Glomerular visceral epithelial cell (primary cell): ENCODE measurements at regions not wholly inside any gene's neighbourhood (a gene's known extent, or its start where the extent isn't known, plus 50 kb on each side); places are given as distances from the start of the nearest gene placed in this dataset.

Experiments
- DNase-seq: peaks from one replicate; pipeline ENCODE4 v3.0.0-alpha.2; 2016; ENCODE audit errors: extremely low spot score

DNA sequence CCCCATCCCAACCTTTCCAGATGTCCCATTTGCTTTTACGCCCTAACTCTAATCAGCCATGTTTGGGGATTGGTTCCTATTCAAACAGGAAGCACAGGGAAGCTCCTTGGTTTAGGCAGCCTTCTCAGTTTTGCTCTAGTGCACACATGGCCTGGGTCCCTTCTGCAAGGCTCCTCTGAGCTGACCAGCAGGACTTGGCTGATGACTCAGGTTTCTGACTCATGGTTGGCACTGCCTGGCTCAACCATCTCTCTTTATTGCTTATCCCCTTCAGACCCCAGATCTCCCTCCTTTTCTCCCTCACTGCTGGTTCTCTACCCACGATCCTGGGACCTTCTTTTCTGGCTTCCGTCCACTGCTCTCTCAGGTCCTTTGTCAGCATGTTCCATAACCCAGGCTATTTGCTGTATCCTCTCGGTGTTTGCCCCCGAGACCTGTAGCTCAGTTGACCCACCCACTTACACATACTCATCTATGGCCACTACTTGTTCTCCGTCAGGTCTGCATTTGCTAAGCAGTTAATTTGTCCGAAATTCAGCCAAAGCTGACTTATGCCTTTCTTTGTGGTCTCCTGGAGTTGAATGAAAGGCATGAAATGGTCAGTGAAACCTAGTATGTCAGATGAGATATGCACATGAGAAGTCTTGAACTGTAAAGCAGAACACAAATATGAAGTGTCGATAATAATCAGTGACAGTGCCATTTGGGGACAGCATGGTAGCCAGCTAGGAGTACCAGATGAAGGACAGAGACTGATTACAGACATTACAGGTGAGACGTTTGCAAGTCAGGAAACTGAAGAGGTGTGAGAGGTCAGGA, 323.5 kb upstream of the ROPN1 start:
- peak; percentile 88 for DNase-seq

DNA sequence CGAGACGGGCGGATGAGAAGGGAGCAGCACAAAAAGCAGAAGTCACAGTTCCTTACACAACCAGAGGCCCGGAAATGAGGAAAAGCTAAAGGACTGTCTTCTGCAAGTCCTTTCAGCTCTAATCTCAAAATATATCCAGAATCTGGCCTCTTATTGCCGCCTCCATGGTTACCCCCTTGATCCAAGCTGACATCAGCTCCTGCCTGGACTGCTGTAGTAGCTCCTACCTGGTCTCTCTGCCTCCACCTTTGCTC, 324.0 kb upstream of the ROPN1 start:
- DNase-seq, result no peak

DNA sequence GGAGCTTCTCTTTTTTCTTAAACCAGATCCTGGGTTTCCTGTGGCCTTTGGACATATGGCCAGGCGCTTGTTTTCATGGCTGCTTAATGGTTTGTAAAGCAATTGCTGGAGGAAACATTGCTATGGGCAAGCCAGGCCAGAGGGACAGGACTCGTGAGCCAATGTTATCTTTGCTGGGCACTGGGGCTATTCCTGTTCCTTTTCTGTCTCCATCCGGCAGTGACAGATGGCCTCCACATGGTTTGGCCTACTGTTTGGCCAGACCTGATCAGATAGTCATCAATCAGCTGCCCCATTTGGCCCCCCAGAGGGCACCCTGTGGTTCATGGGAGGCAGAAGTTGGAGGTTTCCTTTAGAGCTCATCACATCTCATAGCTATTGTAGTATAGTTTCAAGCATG, 326.1 kb upstream of the ROPN1 start:
- DNase-seq, result no peak

DNA sequence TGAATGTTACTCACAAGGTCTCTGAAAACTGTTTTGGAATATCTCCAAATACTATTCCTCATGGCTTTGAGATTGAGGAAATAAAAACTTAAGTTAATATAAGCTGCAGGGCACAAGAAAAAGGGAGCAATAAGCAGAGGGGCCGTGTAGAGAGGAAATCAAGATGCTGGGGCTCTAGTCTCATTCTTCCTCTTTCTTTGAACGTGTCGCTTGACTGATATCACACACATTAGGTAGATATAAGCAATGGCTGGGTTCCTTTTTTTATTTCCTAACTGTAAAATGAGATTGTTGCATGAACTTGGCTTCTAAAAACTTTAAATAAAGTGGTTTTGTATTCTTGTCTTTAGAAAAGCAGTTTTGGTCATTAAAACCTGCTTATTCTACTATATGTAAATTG, 326.7 kb upstream of the ROPN1 start:
- DNase-seq, result no peak

DNA sequence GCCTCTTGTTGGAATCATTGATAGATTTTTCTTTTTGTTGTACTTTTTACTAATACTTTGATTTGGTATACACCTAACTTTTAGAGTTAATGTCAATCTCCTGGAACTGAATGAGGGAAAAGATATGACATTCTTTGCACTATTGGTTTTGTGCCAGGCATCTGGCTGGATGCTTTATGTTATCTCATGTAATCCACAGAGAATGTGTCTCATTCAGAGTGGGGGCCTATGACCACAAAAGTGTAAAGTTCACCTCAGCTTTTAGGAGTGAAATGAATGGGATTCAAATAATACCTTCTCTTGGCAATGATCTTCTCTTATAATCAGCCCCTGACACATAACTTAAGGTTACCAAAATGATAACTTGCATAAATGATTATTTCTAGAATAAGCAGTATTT, 329.1 kb upstream of the ROPN1 start:
- DNase-seq, result no peak

DNA sequence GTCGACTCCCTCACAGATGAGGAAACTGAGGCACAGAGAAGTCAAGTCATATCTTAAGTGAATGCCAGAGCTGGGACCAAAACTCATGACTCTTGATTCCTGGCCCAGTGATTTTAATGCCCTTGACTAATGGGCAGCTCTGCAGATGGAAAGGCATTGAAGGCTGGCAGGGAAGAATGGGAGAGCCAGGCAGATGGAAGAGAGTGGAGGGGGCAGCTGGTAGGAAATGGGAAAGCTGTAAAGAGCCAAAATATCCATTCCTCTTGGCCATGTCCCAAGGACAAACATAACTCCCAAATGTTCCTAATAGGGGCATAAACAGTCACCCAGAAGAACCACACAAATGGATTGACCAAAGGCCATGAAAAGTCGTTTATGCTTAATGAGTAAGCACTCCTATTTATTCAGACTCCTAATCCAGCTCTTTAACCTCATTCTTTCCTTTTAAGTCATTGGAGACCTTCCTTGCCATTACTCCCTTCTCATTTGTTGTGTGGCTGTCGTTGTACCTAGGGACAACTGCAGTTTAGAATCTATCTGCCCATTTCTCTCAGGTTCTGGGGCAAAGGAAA, 330.5 kb upstream of the ROPN1 start:
- no peak for DNase-seq

DNA sequence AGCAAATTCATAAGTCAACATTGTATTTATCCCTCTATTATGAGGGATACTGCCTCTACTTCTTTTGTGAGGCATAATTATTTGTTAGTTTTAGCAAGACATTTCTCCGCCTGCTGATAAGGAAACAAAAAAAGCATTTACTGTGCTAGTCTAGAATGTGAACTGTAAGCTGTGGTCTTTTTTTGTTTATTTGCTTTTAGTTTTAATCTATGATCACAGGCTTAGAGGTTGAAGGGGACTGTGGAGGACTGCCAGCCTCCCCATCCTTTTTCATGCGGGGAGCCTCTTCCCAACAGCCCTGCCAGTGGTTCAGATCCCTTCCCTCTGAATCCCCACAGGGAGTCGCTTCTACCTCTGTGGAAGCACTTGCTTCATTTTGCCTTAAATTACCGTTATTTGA, 331.0 kb upstream of the ROPN1 start:
- no peak for DNase-seq

DNA sequence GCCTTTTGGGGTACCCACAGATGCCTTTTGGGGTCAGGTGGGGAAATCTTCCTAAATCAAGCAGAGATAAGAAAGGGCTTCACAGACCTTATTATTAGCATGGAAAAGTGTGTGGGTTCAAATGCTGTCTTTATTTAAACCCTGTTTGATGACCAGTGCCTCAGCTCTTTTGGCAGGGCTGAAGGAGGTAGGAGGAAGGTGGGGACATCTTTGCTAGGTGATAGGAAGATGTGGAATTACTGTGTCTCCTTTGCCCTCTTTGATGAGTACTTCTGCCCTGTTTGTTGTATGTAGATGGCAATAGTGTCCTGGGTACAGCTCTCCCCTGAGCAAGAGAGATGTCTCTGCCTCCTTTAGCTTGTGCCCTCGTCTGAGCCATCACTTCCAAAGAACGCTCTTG, 333.3 kb upstream of the ROPN1 start:
- DNase-seq, result no peak

DNA sequence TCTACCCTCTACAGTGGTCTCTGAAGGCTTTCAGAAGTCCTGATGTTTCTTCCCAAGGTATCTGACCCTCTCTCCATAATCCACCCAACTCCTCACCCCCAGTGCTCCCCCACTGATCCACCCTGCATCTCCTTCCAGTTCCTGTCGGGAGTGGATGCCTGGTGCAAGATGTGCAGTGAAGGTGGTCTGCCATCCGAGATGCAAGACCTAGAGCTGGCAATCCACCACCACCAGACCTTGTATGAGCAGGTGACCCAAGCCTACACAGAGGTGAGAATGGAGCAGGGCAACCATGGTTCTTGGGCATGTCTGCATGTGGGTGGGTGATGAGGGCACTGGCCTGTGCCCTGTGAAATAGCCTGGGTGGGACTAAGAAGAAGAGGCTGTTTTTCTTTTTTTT, 337.8 kb upstream of the ROPN1 start:
- no peak for DNase-seq

DNA sequence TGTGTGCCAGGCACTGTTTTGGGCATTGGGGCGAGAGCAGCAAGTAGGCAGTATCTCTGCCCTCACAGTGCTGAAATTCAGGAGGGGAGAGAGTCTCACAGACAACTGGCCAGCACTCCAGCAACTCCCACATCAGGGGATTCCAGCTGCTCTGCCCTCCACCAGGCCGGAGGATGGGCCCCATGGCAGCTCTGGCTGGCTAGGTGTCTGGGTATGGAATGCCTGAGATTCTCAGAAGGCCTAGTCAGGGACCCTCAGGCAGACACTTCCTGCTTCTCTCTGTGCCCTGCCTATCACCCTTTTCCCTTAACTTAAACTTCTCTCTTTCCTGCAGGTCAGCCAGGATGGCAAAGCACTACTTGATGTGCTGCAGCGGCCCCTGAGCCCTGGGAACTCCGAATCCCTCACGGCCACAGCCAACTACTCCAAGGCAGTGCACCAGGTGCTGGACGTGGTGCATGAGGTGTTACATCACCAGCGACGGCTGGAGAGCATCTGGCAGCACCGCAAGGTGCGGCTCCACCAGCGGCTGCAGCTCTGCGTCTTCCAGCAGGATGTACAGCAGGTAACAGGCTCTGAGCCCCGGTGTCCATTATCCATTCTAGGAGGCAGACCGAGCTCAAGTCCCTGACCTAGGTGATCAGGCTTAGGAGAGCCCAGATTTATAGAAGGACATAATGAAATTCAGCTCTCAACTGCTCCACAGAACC, 342.2 kb upstream of the ROPN1 start:
- no peak for DNase-seq

DNA sequence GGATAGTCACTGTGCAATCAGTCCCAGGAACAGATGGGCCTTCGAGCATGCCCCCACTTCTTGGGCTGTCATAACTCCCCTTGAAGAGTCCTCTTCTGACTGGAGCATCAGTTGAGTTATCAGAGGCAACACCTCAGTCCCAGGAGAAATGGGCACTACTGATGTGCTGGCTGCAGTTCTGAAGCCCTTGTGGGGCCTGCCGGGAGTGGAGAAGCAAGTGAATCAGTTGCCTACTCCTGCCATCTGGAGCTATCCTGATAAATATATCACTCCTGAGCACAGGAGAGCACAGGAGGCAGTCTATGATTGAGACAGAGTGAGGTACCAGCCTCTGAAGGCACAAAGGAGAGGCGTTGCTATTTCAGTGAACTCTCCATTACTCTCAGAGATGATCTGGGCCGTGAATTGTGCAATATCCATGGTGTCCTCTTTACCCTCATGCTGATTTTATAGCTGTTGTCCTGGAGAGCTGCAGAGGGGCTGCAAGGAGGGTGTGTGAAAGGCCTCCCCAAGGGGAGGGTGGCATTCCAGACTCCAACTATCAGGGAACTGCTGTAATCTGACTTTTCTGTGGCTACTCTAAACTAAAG, 344.2 kb upstream of the ROPN1 start:
- no peak for DNase-seq

DNA sequence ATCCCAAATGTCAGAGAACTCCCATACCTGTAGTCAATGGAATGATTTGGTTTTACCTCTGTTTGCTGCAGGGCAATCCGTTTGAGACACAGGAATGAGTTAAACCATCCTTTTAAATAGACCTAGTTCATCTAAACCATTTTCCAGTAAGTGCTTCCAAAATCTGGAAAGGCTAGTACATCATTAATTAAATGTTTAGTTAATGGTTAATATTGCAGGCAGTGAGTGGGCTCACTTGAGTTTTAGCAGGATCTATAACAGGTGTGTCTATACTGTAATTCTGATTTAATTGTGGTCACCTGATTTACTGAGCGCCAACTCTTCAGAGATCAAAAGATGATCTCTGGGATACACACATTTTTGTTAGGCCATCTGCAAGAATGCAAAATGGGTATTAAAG, 353.9 kb upstream of the ROPN1 start:
- DNase-seq, result no peak

DNA sequence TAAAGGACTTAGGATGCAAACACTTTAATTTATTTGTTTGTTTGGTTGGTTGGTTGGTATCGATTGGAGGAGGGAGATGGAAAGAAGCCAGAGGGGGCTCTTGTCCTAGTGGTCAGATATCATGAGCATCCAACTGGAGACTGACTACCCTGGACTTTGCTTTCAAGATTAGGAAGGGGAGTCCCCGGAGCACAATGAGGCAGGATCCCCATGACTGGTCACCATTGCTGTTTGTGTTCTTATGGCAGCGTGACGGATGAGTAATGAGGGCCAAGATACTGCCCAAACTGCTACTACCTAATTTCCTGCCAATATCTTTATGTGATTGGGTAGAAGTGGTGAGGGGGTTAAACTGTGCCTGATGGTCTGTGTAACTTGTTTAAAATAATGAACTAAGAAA, 354.6 kb upstream of the ROPN1 start:
- DNase-seq, result peak; percentile 19

DNA sequence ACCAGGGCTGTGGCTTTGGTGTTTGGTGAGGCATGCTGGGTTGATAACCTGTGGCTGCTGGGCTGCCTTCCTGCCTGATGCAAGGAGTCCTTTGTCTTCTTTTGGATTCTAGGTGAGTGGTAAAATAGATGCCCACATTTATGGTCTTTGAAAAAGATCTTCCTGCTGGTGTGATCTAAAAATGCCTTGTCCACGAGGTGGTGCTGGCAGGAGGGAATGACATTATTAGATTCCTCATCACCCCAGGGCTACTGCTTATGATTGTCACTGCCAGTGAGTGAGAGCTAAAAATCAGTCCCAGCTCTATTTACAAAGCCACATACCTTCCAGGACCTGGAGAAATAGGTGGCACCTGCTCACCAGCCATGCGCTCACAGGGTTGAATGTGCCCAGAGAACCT, 355.5 kb upstream of the ROPN1 start:
- no peak for DNase-seq

DNA sequence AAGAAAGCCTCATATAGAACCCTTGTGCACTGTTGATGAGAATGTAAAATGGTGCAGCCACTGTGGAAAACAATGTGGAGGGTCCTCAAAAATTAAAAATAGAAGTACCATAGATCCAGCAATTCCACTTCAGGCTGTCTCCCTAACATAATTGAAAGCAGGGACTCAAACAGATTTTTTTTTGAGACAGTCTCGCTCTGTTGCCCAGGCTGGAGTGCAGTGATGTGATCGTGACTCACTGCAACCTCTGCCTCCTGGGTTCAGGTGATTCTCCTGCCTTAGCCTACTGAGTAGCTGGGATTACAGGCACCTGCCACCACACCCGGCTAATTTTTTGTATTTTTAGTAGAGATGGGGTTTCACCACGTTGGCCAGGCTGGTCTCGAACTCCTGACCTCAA, 356.6 kb upstream of the ROPN1 start:
- peak; percentile 37 for DNase-seq

DNA sequence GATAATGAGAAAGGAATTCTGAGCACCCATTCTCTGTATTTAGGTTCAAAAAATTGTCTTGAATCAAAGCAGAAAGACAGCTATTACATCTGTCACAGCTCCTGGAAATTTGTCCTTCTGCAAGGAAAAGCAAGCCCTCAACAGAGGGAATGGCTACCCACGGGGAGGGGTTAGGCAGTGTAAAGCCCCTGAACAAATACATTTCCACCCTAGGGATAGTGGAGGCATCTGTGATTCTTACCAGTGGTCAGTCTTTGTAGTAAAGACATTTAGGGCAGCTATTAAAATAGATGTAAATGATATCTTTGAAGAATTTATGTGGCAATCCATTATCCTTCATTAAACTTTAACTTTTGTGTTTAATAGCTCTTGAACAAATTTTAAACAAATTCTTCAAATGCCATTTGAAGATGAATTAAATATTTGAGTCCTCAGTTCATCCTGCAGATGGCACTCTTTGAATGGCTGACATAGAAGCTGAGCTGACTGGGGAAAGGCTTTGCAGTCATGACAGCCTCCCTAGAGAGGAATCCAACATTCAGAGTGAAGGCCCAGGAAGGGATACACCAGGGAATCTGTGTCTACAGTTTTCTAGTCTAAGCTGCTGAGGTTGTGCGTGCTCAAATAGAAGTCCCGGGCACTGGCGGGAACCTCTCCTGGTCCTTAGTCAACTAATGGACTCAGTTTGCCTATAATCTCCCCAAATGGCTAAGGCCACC, 359.7 kb upstream of the ROPN1 start:
- peak; percentile 69 for DNase-seq

DNA sequence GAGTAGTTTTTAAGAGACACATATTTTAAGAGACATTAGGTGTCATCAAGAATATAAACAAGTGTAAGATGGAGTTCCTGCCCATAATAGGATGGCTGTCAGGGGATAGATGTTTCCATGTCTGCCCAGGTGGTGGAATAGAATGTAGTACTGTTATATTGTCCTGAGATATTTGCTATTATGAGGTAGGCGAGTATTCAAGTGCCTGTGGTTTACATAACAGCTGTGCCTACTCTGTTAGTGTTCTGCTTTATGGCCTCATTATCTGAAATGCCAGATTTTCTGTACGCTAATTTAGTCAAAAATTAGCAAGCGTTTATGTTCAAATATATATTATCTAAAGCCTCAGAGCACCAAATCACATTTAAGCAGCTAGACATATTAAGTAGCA, 360.2 kb upstream of the ROPN1 start:
- no peak for DNase-seq

DNA sequence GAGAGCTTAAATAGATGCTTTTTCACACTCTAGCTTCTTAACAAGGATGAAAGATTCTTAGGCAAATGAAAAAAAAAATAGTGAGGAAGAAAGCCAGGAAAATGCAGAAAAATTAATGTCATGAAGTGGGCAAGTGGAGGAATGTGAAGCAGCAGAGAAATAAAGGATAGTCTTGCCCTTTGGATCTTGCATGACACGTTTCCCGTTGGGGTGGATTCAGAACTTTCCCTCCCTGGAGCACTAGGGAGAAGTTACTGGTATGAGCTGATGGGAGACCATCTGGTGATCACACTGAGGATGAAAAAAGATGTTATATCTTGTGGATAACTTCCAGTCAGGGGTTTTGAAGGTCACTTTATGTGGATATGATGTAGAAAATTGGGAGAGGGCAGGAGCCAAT, 361.8 kb upstream of the ROPN1 start:
- DNase-seq, result no peak

DNA sequence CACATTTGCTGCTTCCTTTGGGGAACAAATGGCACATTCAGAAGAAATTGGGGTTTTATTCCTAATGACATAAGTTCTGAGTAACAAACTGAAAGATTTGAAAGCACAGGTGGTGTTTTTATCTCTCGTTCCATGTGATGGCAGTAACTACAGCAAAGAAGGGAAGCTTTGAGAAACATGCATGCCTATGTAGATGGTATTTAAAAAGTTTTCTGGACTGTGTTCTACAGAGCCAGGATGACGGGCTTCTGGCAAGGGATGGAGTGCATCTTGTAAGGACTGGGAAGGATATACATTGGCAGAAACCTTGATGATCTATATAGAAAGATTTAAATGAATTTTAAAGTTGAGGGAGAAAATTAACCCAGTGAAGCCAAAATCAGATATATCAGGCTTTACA, 362.2 kb upstream of the ROPN1 start:
- no peak for DNase-seq

DNA sequence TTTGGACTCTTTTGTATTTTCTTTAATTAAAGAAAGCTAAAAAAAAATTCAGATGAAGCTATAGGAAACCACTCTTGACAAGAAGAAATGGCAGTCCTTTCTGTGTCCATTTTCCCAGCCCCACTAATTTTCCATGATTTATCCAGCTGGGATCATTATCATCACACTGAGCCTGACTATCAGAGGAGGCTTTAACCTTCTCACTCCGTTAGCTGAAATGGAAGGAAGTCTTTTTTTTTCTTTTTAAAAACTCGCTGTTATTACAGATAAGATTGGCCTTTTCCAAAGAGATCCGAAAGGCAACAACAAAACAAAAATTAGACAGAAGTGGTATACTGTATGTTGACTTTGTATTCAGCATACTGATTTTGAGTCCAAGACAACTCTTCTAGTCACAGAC, 366.2 kb upstream of the ROPN1 start:
- no peak for DNase-seq

DNA sequence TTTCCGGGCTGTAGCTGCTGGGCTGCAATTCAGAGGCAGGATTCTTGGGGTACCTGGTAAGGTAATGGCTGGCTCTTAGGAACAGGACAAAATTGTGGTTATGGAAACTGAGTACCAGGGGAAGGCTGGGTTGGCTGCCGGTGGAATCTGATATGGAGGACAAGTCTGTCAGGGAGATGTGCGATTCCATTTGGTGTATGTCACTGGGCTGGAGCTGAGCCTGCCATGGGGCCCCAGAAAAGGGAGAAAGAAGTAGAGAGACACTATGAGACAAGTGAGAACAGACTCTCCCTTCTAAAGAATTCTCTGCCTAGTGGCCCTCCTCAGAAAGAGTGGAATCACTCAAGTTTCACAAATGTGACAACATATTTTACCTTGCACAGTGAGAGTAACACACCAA, 368.2 kb upstream of the ROPN1 start:
- DNase-seq, result no peak

DNA sequence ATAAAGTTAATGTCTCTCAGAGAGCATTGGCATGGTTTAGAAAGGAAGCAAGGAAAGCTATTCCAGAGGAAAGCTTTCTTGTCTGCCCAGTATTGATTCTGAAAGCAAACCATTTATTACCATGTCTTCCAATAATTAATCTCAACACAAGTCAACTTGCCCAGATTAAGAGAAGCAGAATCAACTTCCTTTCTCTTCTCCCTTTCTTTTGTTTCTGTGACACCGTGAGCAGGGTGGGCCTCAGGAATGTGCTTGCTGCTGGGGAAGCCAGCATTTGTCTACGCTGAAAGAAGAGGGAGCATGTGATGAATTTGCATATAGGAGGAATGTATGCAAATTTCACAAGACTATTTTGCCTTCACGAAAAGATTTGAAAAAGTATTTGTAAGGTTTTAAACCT, 368.6 kb upstream of the ROPN1 start:
- no peak for DNase-seq

DNA sequence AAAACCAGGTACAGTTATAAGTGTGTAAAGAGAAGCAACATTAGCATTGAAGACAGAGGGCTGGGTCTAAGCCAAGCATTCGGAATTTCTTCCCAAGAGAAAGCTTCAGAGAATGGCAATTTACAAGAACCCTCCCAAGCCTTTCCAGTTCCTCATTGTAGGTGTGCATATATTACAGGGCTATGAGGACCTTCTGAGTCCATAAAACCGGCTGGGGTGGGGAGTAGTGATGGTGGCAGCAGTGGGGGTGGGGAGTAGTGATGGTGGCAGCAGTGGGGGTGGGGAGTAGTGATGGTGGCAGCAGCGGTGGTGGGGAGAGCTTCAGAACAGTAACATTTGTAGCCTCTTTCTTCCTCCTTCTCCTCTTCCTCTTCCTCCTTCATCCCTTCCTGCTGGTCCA, 368.7 kb upstream of the UMPS start:
- DNase-seq, result no peak
